HG03159 (cell line): ENCODE measurements at regions not wholly inside any gene's neighbourhood (a gene's known extent, or its start where the extent isn't known, plus 50 kb on each side); places are given as distances from the start of the nearest gene placed in this dataset.
"Not testable (repeated sequence)": the region's sequence is repeated elsewhere in the genome, so short reads cannot be mapped to it uniquely, and the experiment has no call there.

Source experiments
- ATAC-seq: cut with Tn5 transposase; IDR thresholded peaks from one replicate; pipeline ENCODE4 v1.9.1; 2021; ENCODE audit warnings: mild to moderate bottlenecking, moderate library complexity; ENCODE audit not compliant: unreplicated experiment

DNA sequence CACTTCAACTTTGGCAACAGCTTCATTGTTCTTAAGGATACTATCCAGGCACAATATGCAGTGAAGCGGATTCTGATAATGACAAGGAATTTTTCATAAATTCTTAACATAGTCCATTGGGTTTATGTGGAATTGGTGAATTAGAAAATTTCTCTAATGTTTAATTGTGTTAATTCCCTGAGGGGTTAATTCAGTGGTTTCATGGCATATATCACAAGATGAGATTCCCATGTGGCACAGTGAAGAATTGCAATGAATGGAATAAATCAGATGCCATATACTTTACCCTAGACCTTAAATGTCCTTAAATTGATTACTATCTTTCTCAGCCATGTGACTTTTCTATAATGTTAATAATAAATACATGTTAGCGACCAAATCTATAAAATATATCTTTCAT, 1244.1 kb downstream of the ROBO2 start:
- no peak for ATAC-seq

DNA sequence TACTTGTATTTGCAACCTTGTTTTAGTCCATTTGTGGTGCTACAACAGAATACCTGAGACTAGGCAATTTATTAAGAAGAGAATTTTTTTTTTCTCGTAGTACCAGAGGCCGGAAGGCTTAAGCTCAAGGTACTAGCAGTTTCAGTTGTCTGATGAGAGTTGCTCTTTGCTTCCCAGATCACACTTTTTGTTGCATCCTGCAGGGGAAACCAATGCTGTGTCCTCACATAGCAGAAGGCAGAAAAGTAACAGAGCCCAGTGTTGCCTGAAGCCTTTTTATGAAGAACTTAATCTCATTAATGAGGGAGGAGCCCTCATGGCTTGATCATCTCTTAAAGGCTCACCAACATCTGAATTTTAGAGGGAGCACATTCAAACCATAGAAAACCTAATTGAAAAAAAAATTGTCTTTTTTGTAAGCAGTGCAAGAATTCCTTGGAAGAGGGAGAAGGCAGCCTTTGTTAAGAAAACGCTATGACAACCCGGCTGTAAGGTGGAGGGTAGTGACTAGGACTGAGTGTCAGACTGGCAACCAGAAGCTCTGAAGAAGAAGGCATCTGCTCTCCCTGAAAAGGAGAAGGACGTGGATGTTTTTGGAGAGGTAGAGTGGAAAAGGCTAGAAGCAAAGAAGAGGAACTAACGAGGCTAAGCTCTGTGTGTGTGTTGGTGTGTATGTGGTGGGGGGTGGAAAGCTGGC, 1245.3 kb downstream of the ROBO2 start:
- ATAC-seq, result no peak

DNA sequence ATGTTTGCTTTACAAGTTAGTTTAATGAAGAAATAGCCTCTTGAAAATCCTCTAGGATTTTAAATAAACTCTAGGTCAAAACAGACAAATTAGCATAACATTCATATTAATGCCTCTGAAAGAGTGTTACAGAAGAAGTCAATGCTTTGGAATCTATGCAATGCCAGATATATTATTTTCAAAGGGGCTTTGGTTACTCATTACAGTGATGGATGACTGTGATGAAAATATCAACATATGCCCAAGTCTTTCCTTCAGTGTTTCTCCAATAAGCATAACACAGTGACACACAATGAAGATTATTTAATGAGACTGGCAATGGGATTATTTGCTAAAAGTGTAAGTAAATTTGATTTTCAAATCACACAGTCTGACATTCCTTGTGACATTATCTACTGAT, 1247.2 kb downstream of the ROBO2 start:
- no peak for ATAC-seq

DNA sequence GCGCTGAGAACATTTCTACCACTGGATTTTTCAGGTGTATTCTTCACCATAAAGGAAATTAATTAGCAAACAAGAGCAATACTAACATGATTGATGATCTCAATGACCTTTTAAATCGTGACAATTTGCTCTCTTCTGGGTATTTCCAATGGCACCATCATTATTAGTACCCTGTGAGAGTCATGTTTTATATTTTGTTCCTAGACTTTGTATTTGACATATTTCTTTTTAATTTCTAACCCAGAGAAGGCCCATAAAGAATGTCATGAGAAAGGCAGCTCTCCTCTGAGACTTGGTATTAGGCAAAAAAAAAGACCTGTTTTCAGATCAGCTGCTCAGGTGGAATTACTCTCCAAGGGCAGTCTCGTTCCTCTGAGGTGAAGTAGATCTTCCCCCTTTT, 1253.4 kb downstream of the ROBO2 start:
- no peak for ATAC-seq

DNA sequence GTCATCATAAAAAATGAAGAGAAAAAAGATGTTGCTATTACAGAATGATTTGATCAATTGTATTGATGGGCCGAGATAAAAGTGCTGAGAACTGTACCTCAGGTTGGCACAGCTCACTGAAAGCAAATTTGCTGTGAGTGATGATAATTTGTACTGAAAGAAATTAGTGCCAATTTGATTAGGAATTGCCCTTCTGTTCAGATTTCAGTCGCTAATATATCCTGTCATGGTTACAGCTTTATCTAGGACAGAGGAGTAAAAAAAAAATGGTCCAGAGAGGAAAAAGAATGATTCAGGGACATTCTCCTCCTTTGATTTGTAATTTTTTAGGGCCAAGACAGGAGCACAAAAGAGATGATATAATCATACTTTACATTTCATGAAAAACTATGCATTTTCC, 1264.2 kb downstream of the ROBO2 start:
- no peak for ATAC-seq

DNA sequence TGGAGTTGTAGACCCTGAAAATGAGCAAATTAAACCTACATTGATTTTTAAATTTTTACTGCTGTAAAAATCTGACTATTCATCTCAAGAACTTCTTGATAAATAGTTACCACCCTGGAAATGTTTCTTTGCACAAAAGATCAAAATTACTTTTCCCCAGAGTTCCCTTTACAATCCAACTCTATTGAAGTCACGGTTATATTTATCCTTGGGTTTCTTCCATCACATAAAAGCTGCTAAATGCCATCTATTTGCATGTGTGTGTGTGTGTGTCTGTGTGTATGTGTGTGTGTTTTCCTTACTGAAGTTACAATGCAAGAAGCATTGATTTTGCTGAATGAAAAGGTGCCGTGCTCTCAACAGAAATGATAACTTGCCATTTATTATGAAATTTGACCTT, 1273.0 kb downstream of the ROBO2 start:
- no peak for ATAC-seq

DNA sequence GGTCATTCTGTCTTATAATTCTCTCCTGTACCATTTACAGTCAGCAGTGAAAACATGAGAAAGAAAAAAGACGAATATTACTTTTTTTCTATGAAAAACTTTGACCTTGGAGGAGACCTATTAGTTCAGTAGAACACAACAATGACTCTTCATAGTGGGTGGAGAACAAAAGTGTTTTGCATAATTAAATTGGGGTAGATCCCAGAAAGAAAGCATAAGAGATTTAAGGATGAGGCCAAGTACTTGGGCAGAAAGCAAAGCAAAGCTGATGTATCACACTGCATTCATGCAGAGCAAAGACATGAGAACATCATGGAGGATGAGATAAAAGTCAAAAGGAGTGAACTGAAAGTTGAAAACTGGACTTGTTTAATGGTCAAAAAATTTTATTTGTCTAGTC, 1273.4 kb downstream of the ROBO2 start:
- ATAC-seq, result no peak

DNA sequence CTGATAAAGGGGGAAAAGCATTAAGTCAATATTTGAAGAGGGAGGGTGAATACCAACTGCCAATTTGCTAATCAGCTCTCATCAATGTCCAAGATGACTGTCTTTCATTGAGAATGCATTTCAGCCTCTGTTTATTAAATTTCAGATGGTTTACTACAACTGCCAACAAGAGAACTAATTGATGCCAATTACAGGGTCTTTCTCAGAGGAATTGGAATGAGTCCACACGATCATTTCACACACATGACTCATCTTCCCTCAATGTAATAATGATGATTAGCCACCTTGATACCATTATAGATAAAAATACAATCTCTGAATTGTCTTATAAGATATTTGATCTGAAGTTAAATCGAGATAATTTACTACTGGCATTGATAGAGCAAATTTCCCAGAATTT, 1274.4 kb downstream of the ROBO2 start:
- no peak for ATAC-seq

DNA sequence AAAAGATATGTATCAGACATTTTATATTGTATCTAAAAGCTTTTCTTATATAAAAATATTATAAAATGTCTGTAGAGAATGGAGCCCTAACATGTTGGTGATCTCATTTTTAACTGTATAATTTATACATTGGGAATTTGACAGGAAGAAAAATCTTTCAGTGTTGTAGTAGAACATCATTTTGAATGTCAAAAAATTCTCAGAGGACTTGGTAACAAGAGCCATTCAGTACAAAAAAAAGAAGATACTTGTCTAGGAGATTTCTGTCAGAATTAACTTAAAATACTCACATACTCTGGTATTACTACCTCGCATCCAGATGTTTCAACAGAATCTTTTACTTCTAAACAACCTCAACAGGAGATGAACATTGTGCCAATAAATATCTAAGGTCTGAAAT, 1277.9 kb downstream of the ROBO2 start:
- no peak for ATAC-seq

DNA sequence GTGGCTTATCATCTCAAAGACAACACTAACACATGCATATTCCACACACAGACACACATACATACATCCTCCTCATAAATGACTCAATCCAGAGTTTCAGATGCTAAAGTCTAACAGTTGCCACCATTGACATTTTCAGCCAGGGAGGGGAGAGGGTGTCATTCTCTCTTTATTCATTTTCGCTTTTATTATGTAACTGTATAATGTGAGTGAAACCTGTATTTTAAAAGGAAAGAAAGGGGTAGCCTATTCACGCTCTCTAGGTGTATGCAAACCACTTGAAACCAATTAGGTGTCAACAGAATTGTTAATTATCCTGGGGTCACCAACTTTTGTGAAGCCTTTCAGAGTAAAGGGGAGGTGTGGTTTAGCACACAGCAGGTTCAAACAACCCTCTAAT, 1282.9 kb downstream of the ROBO2 start:
- ATAC-seq, result no peak

DNA sequence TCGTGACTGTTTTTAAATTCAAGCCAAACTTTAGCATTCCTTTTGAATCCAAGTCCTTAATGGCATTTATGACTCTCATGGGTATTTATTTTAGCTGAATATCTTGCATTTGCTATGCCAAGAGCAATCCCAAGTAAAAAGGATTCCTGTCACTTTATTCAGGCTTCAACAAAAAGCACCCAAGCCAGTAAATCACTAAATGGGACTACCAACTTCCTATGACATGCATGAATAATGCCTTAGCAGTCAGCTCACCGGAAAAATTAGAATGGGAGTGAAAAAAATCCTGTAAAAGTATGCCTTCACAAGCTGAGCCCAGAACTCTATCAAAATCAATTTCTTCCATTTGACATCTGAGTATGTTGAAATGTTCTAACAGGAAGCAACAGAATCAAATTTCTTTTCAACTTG, 1297.9 kb downstream of the ROBO2 start:
- no peak for ATAC-seq

DNA sequence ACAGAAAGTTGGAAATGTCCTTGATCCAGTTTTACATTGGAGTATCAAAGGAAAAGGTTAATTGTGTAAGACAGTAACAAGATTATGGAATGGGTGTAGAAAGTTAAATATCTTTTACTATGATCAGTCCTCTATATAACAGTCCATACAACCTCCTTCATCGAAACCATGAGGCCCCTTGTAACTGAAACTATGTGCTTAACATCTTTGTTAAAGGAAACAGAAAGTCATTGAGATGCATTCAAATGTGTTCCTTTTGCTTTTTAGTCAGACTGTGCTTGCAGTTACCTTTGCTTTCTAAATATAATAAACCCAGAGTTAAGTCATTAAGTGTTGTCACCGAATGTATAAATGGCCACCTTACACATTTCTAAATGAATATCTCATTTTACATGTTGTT, 1298.5 kb downstream of the ROBO2 start:
- ATAC-seq, result peak; percentile 62

DNA sequence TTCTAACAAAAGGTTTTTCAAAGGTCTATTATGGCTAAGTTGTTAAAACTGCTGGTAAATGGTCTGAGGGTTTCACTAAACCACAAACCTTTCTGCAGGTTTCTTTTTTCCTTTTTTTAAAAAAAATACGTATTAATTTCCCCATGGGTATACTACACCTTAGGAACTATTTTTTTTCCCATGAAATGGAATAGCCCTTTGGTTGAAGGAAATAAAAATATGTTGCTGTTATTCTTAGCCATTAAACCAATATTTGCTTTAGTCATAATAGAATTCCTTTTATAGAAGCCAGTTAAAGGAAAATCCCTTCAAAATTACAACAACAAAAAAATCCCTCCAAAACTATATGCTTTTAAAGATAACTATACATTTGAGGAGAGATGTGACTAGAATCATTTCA, 1303.3 kb downstream of the ROBO2 start:
- ATAC-seq, result no peak

DNA sequence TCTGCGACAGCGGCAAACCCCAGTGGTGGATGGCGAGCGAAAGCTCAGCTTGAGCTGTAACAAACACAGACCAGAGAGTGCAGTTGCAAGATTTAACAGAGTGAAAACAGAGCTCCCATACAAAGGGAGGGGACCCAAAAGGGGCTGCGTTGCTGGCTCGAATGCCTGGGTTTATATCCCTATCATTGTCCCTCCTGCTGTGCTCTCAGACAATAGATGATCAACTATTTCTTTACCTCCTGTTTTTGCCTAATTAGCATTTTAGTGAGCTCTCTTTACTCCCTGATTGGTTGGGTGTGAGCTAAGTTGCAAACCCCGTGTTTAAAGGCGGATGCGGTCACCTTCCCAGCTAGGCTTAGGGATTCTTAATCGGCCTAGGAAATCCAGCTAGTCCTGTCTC, 1304.4 kb downstream of the ROBO2 start:
- ATAC-seq, result not testable (repeated sequence)

DNA sequence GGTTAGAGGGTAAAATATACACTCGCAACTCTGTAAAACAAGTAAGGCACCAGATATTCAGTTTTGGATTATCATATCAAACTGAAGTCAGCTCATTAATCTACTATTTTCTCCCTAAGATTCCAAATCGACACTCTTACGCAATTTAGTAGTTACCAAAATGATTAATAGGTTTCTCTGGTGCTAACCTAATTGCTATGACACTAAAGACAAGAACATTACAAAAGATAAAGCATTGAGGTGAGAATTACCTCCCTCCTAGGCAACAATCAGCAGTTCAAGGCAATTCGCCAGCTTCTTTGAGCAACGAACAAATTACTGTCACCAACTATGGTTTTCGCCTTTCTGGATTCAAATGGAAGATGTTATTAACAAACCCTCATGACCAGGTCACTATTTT, 1305.0 kb downstream of the ROBO2 start:
- ATAC-seq, result no peak

DNA sequence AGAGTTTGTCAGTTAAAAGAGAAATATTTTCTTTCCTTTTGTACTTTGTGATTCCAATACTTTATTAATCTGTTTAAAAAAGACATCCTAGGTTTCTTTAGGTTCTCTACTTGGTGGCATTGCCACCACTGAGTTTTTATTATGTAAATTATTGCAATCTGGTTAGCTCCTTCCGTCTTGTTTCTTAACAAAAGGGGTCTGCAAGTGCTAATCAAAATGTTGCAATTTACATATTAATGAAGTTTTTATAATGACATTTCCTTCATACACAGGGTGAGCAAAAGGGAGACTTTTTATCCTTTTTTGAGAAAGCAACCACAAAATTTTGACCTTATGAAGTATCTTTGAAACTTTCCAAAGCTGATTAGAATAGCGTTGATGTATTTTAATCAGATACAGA, 1307.3 kb downstream of the ROBO2 start:
- no peak for ATAC-seq

DNA sequence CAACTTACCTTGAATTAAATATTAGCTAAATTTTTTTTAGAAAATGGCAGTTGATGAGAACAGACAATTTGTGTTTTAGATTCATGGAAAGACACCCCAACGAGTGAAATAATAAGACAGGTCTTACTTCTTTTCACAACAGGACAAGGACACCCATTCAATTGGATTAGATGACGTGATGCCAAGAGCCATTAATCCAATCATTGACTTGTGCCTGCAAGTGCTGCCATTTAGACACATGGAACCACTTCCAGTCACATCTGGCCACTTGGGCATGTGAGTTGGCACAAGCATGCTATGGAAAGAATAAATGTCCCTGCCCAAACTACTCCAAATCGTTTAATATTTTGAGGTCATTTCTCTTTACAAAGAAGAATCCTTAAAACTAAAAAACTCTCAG, 1308.8 kb downstream of the ROBO2 start:
- no peak for ATAC-seq

DNA sequence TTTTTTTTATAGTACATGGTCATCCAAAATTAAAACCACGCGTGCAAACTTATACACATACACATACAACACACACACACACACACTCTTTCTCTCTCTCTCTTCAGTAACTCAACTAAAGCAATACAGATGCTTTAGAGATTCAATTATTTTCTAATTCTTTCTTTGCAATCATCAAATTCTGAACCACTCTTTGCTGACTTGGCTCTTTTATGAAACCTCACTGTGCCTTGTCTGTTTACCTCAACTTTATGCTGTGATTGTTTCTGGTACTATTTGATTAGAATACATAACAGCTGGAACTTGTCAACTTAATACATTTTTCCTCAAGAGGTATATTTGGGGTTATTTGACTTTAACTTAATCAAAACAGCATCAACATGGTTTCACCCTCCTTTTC, 1309.7 kb downstream of the ROBO2 start:
- no peak for ATAC-seq

DNA sequence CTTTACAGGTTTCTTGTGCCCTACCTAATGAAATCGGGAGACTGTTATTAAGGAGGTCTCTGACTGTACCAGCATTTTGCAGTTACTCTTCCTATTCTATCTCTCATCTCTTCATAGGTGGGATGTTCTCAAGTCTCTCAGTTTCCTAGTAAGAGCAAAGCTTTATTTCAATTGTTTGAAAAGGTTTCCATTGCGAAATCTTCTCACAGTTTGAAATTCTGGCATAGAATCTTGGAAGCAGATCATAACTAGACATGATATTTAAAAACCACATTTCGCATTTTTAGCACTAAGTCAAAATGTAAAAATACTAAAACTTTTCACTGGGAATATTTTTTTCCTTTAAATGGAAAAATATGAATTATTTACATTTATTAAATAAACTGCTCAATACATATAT, 1311.4 kb downstream of the ROBO2 start:
- ATAC-seq, result no peak

DNA sequence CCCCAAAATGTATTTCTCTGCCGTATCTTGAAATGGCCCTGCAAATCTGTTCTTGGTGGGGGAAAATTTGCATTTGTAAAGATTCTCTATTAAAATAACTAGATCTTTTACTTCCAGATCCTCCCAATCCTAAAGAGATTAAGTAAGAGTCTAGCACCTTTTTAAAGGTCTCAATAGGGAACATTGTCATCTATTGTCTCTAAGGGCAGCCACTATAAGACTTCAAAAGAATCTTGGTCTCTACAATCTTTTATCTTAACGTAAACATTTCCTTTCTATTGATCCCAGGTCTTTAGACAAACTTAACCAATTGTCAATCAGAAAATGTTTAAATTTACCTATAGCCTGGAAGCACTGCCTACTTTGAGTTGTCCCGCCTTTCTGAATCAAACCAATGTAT, 1313.3 kb downstream of the ROBO2 start:
- no peak for ATAC-seq

DNA sequence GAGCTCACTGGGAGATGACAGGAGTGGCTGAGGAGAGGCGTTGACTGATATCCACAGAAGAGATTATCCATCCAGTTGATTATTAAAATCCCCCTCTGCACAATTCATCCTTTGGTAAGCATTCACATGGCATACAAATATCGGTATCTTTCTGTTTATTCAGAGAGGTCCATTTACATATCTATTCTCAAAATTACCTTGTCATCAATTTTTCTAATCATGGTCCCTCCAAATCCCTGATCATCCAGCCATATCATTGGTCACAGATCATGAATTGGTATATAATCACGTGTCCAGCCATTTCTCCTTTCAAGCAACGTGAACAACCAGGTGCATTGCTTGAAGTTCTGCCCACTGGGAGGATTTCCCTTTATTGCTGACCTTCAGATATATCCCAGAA, 1321.0 kb downstream of the ROBO2 start:
- ATAC-seq, result no peak

DNA sequence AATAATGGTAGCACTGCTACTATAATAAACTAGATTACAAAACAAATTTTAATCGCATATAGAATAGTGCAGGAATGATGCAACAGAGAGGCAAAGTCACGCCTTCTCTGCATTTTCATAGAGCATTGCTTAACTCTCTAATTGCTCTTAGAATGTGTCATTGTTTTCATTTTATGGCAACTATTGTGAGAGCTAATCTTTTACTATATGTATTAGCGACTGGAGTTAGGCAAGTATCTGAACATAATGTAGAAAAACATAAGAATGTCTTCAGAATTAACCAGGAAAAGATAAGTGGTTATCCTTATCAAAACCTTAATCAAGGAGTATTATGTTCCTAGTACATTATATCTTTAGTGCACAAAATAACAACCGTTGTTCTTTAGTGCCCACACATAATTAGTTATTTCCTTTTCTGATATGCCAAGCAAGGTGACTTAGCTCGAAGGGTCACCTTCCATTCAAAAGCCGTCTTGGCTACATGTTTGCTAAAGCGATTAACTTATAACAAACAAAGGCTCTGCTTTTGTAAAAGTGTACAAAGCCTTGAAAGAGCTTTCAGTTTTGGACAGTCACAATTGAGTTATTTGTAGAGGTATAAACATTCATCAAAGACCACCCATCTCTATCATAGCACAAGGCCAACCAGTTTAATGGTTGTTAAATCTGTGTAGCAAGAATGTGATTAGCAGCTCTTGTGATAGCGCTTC, 1328.9 kb downstream of the ROBO2 start:
- ATAC-seq, result no peak

DNA sequence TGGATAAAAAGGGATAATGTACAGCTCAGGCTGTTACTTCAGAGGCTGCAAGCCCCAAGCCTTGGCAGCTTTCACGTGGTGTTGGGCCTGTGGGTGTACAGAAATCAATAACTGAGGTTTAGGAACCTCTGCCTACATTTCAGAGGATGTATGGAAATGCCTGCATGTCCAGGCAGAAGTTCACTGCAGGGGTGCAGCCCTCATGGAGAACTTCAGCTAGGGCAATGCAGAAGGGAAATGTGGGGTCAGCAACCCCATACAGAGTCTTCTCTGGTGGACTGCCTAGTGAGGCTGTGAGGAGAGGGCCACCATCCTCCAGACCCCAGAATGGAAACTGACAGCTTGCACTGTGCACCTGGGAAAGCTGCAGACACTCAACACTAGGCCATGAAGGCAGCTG, 1350.3 kb downstream of the ROBO2 start:
- ATAC-seq, result no peak
